ENCODE measurements at regions not wholly inside any gene's neighbourhood (a gene's known extent, or its start where the extent isn't known, plus 50 kb on each side); places are given as distances from the start of the nearest gene placed in this dataset.

- DNase-seq (no peak), ATAC-seq (no peak)
- intact Hi-C loops (cut with DNase I, micrococcal nuclease): no loop called here
Observed at GRCh38 chr9:135002802-135003201, 84.7 kb upstream of the OLFM1 start.

- ATAC-seq (no peak), DNase-seq (no peak)
- intact Hi-C loops (cut with DNase I, micrococcal nuclease): no loop called here
Observed at GRCh38 chr9:135004772-135005171, 82.7 kb upstream of the OLFM1 start.

GRCh38 chr9:135006911-135007570, 80.4 kb upstream of the OLFM1 start:
- DNase-seq (no peak), ATAC-seq (no peak)
- intact Hi-C loops (cut with DNase I, micrococcal nuclease): no loop called here

GRCh38 chr9:135007601-135008000, 79.9 kb upstream of the OLFM1 start:
- intact Hi-C loops (cut with DNase I, micrococcal nuclease): no loop called here
- no peak for DNase-seq
- ATAC-seq: no peak

GRCh38 chr9:135008416-135008815, 79.1 kb upstream of the OLFM1 start:
- DNase-seq (no peak), ATAC-seq (no peak)
- intact Hi-C loops (cut with DNase I, micrococcal nuclease): no loop called here

- intact Hi-C loops (cut with DNase I, micrococcal nuclease): no loop called here
- DNase-seq (no peak), ATAC-seq (no peak)
Observed at GRCh38 chr9:135009051-135009560, 78.4 kb upstream of the OLFM1 start.

GRCh38 chr9:135009794-135010585, 77.5 kb upstream of the OLFM1 start:
- DNase-seq: no peak
- intact Hi-C loops (cut with DNase I, micrococcal nuclease): no loop called here
- no peak for ATAC-seq

GRCh38 chr9:135010586-135010860, 76.9 kb upstream of the OLFM1 start:
- no peak for ATAC-seq
- DNase-seq: no peak
- intact Hi-C loops (cut with DNase I, micrococcal nuclease): no loop called here

GRCh38 chr9:135010921-135011320, 76.5 kb upstream of the OLFM1 start:
- intact Hi-C loops (cut with DNase I, micrococcal nuclease): no loop called here

GRCh38 chr9:135012166-135012565, 75.3 kb upstream of the OLFM1 start:
- ATAC-seq (no peak), DNase-seq (no peak)
- intact Hi-C loops (cut with DNase I, micrococcal nuclease): no loop called here

More at GRCh38 chr9:135010921-135011320, 76.5 kb upstream of the OLFM1 start:
- no peak for DNase-seq
- no peak for ATAC-seq

- intact Hi-C loops (cut with DNase I, micrococcal nuclease): no loop called here
- ATAC-seq: no peak
- no peak for DNase-seq
Observed at GRCh38 chr9:135014311-135015010, 73.0 kb upstream of the OLFM1 start.

- intact Hi-C loops (cut with DNase I, micrococcal nuclease): no loop called here
- ATAC-seq: no peak
- no peak for DNase-seq
Observed at GRCh38 chr9:135015096-135015495, 72.4 kb upstream of the OLFM1 start.

- ATAC-seq (no peak), DNase-seq (no peak)
- intact Hi-C loops (cut with DNase I, micrococcal nuclease): no loop called here
Observed at GRCh38 chr9:135015565-135015964, 71.9 kb upstream of the OLFM1 start.

- intact Hi-C loops (cut with DNase I, micrococcal nuclease): no loop called here
- no peak for ATAC-seq
- no peak for DNase-seq
Observed at GRCh38 chr9:135016037-135016640, 71.3 kb upstream of the OLFM1 start.

- ATAC-seq: no peak
- intact Hi-C loops (cut with DNase I, micrococcal nuclease): no loop called here
- no peak for DNase-seq
Observed at GRCh38 chr9:135016876-135017275, 70.6 kb upstream of the OLFM1 start.

- intact Hi-C loops (cut with DNase I, micrococcal nuclease): no loop called here
- ATAC-seq: no peak
- DNase-seq: no peak
Observed at GRCh38 chr9:135017899-135018298, 69.6 kb upstream of the OLFM1 start.

- DNase-seq (no peak), ATAC-seq (no peak)
- intact Hi-C loops (cut with DNase I, micrococcal nuclease): no loop called here
Observed at GRCh38 chr9:135018306-135018915, 69.1 kb upstream of the OLFM1 start.

GRCh38 chr9:135019224-135019623, 68.2 kb upstream of the OLFM1 start:
- DNase-seq (no peak), ATAC-seq (no peak)
- intact Hi-C loops (cut with DNase I, micrococcal nuclease): no loop called here
